GM12878 (cell line): ENCODE measurements at regions not wholly inside any gene's neighbourhood (a gene's known extent, or its start where the extent isn't known, plus 50 kb on each side); places are given as distances from the start of the nearest gene placed in this dataset.

Experiments
- CEBPB ChIP-seq, 2 experiments: fragments of 150-350 bp in 1 of 2; IDR thresholded peaks; 2 replicates each; pipeline ENCODE4 v1.6.1; 2012 to 2014; ENCODE audit warnings: low read depth in 2 of 2, low read length in 2 of 2, borderline replicate concordance in 1 of 2, inconsistent platforms in 1 of 2
- CHD4 ChIP-seq: fragments of 200-600 bp; sonication (generic); IDR thresholded peaks from 2 replicates; pipeline ENCODE4 v1.6.1; 2016; ENCODE audit warnings: mild to moderate bottlenecking
- KLF5 ChIP-seq: fragments of 450-650 bp; IDR thresholded peaks from 2 replicates; pipeline ENCODE4 v1.6.1; 2014; ENCODE audit warnings: mild to moderate bottlenecking; ENCODE audit not compliant: partially characterized antibody
- MYC ChIP-seq: IDR thresholded peaks from 2 replicates; pipeline ENCODE4 v1.6.1; 2011; ENCODE audit warnings: mild to moderate bottlenecking, low read length, moderate library complexity, inconsistent platforms; ENCODE audit not compliant: insufficient read depth, insufficient replicate concordance, insufficient read length, severe bottlenecking
- NFIC ChIP-seq: IDR thresholded peaks from 2 replicates; pipeline ENCODE4 v1.6.1; 2012; ENCODE audit warnings: low read depth, mild to moderate bottlenecking, inconsistent platforms, low read length, moderate library complexity
- POLR2A ChIP-seq: IDR thresholded peaks from 2 replicates; pipeline ENCODE4 v1.6.1; 2011; ENCODE audit warnings: low read depth, mild to moderate bottlenecking, low read length
- RFX5 ChIP-seq: IDR thresholded peaks from 2 replicates; pipeline ENCODE4 v1.6.1; 2011; ENCODE audit warnings: low read depth, low read length, improper control_type of control experiment
- SPI1 ChIP-seq: IDR thresholded peaks from 2 replicates; pipeline ENCODE4 v1.6.1; 2011; ENCODE audit warnings: low read depth, mild to moderate bottlenecking, low read length, moderate library complexity, borderline replicate concordance; ENCODE audit not compliant: insufficient read depth
- ZNF384 ChIP-seq: IDR thresholded peaks from 2 replicates; pipeline ENCODE4 v1.6.1; 2012; ENCODE audit warnings: low read depth, mild to moderate bottlenecking, low read length, improper control_type of control experiment, borderline replicate concordance
- TF ChIP-seq, protein P1 (sequence below), 3 experiments: IDR thresholded peaks in 2 of 3; conservative IDR thresholded peaks in 1 of 3; 2 replicates each; pipeline ENCODE4 v1.5.1; 2011; ENCODE audit warnings: low read depth in 3 of 3, low read length in 3 of 3, mild to moderate bottlenecking in 3 of 3, control low read depth in 2 of 3, moderate library complexity in 2 of 3, inconsistent platforms in 1 of 3, mixed read lengths in 1 of 3; ENCODE audit not compliant: control insufficient read depth in 2 of 3, insufficient read depth in 1 of 3; ENCODE audit errors: extremely low read depth in 1 of 3
- TF ChIP-seq, protein P2 (sequence below): fragments of 150-350 bp; IDR thresholded peaks from 2 replicates; pipeline ENCODE4 v1.6.1; 2014; ENCODE audit warnings: mild to moderate bottlenecking, low read depth, low read length

DNA sequence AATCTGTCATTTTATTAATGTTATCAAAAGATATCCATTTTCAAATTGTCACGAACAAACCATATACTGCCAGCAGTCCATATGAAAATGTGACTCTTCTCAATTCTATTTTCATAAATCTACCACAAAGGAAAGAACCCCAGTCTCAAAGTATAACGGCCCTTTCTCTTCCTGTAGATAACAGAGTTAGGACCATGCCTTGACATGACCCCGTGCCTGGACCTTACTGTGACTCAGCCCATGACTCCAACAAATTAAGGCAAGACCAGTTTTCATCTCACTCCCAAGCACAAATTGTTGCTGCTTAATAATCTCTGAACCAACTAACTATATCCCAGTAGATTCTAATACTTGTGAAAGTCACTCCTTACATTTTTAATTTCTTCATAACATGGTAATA is 124.4 kb upstream of the NFIA start:
- TF ChIP-seq, protein P1, sequence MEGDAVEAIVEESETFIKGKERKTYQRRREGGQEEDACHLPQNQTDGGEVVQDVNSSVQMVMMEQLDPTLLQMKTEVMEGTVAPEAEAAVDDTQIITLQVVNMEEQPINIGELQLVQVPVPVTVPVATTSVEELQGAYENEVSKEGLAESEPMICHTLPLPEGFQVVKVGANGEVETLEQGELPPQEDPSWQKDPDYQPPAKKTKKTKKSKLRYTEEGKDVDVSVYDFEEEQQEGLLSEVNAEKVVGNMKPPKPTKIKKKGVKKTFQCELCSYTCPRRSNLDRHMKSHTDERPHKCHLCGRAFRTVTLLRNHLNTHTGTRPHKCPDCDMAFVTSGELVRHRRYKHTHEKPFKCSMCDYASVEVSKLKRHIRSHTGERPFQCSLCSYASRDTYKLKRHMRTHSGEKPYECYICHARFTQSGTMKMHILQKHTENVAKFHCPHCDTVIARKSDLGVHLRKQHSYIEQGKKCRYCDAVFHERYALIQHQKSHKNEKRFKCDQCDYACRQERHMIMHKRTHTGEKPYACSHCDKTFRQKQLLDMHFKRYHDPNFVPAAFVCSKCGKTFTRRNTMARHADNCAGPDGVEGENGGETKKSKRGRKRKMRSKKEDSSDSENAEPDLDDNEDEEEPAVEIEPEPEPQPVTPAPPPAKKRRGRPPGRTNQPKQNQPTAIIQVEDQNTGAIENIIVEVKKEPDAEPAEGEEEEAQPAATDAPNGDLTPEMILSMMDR (IDR thresholded peaks at IDR 0.05 in 2 of 3, conservative IDR thresholded peaks at IDR 0.05 in 1 of 3; ENCODE audit: control insufficient read depth in 2 of 3, extremely low read depth in 1 of 3, insufficient read depth in 1 of 3, low read depth in 3 of 3, low read length in 3 of 3), result no peak
- no peak for TF ChIP-seq SPI1
- TF ChIP-seq CHD4, result no peak
- TF ChIP-seq, protein P2, sequence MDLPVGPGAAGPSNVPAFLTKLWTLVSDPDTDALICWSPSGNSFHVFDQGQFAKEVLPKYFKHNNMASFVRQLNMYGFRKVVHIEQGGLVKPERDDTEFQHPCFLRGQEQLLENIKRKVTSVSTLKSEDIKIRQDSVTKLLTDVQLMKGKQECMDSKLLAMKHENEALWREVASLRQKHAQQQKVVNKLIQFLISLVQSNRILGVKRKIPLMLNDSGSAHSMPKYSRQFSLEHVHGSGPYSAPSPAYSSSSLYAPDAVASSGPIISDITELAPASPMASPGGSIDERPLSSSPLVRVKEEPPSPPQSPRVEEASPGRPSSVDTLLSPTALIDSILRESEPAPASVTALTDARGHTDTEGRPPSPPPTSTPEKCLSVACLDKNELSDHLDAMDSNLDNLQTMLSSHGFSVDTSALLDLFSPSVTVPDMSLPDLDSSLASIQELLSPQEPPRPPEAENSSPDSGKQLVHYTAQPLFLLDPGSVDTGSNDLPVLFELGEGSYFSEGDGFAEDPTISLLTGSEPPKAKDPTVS, result no peak
- TF ChIP-seq MYC, result no peak
- TF ChIP-seq RFX5, result no peak
- TF ChIP-seq CEBPB (IDR thresholded peaks at IDR 0.05; ENCODE audit: borderline replicate concordance in 1 of 2, low read depth in 2 of 2, low read length in 2 of 2), result no peak
- no peak for TF ChIP-seq KLF5
- no peak for TF ChIP-seq ZNF384
- no peak for TF ChIP-seq NFIC
- TF ChIP-seq POLR2A, result no peak
